PC-3 (cell line): ENCODE measurements at regions not wholly inside any gene's neighbourhood (a gene's known extent, or its start where the extent isn't known, plus 50 kb on each side); places are given as distances from the start of the nearest gene placed in this dataset.

Experiments
- ATAC-seq: fragments of 200-7000 bp; cut with Tn5 transposase; 2 replicates; pipeline ENCODE4 v1.9.1; 2020; ENCODE audit warnings: mild to moderate bottlenecking, moderate library complexity
- BruUV-seq: library from RNA; stranded (reverse); fragments of 400-500 nt; replicated peaks from 2 replicates; lab custom pipeline; 2021; lab: Mats Ljungman, UMichigan
- CTCF ChIA-PET: fragments of 300-600 bp; sonication (Branson Sonifier 250); formaldehyde crosslinking; loops from one replicate; lab custom pipeline; 2022; ENCODE audit warnings: antibody characterized with exemption; lab: Charles Lee
- POLR2A ChIA-PET: fragments of 300-600 bp; sonication (Branson Sonifier 250); formaldehyde crosslinking; loops from one replicate; lab custom pipeline; 2022; ENCODE audit warnings: antibody characterized with exemption; ENCODE audit not compliant: unreplicated experiment; lab: Charles Lee
- DNase-seq: peaks from one replicate; pipeline ENCODE4 v3.0.0-alpha.2; 2015
- H2AFZ ChIP-seq: fragments of 300-600 bp; sonication (generic); 2 replicates; pipeline ENCODE4 v1.6.0; 2016; ENCODE audit warnings: antibody characterized with exemption, low read length
- H3F3A ChIP-seq: fragments of 300-600 bp; sonication (generic); one replicate; pipeline ENCODE4 v1.6.0; 2017; ENCODE audit warnings: antibody characterized with exemption, low read length, control low read depth, mild to moderate bottlenecking; ENCODE audit not compliant: unreplicated experiment
- H3K27ac ChIP-seq: fragments of 300-600 bp; sonication (generic); 2 replicates; pipeline ENCODE4 v1.5.1; 2016; ENCODE audit warnings: mild to moderate bottlenecking, low read length
- H3K27me3 ChIP-seq: fragments of 300-600 bp; sonication (generic); 2 replicates; pipeline ENCODE4 v1.6.1; 2016; ENCODE audit warnings: low read length, mixed read lengths
- H3K36me3 ChIP-seq: fragments of 300-600 bp; sonication (generic); 2 replicates; pipeline ENCODE4 v1.6.1; 2016; ENCODE audit warnings: low read depth, mixed run types, low read length, mixed read lengths
- H3K4me1 ChIP-seq: fragments of 300-600 bp; sonication (generic); 2 replicates; pipeline ENCODE4 v1.5.1; 2016; ENCODE audit warnings: low read length; ENCODE audit not compliant: insufficient read depth
- H3K4me2 ChIP-seq: fragments of 300-600 bp; sonication (generic); 2 replicates; pipeline ENCODE4 v1.6.0; 2016; ENCODE audit warnings: low read length
- H3K4me3 ChIP-seq: fragments of 300-600 bp; sonication (generic); 2 replicates; pipeline ENCODE4 v1.5.1; 2016; ENCODE audit warnings: mild to moderate bottlenecking, low read length, mixed read lengths
- H3K79me2 ChIP-seq: fragments of 300-600 bp; sonication (generic); 2 replicates; pipeline ENCODE4 v1.6.1; 2017; ENCODE audit warnings: low read length, mixed read lengths
- H3K9ac ChIP-seq: fragments of 300-600 bp; sonication (generic); 2 replicates; pipeline ENCODE4 v1.6.0; 2016; ENCODE audit warnings: mild to moderate bottlenecking, low read length
- H3K9me2 ChIP-seq: fragments of 300-600 bp; sonication (generic); replicated peaks from 2 replicates; pipeline ENCODE4 v1.6.1; 2016; ENCODE audit warnings: mixed run types, low read length, mixed read lengths
- H3K9me3 ChIP-seq: fragments of 300-600 bp; sonication (generic); 2 replicates; pipeline ENCODE4 v1.6.1; 2016; ENCODE audit warnings: low read length, mixed read lengths
- H4K20me1 ChIP-seq: fragments of 300-600 bp; sonication (generic); 2 replicates; pipeline ENCODE4 v1.6.1; 2016; ENCODE audit warnings: low read length, mixed read lengths
- CTCF ChIP-seq: fragments of 300-600 bp; sonication (generic); conservative IDR thresholded peaks from 2 replicates; pipeline ENCODE4 v1.5.1; 2017; ENCODE audit warnings: antibody characterized with exemption, low read depth, mild to moderate bottlenecking, low read length
- EZH2 ChIP-seq: fragments of 300-600 bp; sonication (generic); IDR thresholded peaks from one replicate; pipeline ENCODE4 v1.6.1; 2017; ENCODE audit warnings: antibody characterized with exemption, mild to moderate bottlenecking, low read length; ENCODE audit not compliant: unreplicated experiment
- EZH2phosphoT487 ChIP-seq: fragments of 300-600 bp; sonication (generic); IDR thresholded peaks from 2 replicates; pipeline ENCODE4 v1.6.1; 2018; ENCODE audit warnings: mild to moderate bottlenecking, antibody characterized with exemption, low read length, borderline replicate concordance
- intact Hi-C: fragments of 100-400 bp; cut with micrococcal nuclease; formaldehyde crosslinking; loops from 2 replicates; pipeline ENCODE4 v1.9.0; 2023

- H3K79me2 ChIP-seq: no peaks in the 10 kb centered on the region
- no peak for TF ChIP-seq EZH2
- no peak for TF ChIP-seq EZH2phosphoT487
- no peak for TF ChIP-seq CTCF
- no peaks in the 10 kb centered on the region for H3F3A ChIP-seq
- POLR2A ChIA-PET: no interaction called here
- no peak overlapping the region for H3K9ac ChIP-seq
- ATAC-seq (no peak), DNase-seq (no peak)
- H3K4me1 ChIP-seq: 0 out of 2 replicates have a peak, but pooled peaks cover 4% of the 10 kb centered on the region
- H3K9me3 ChIP-seq: no peaks in the 10 kb centered on the region
- H3K4me3 ChIP-seq: no peak overlapping the region
- CTCF ChIA-PET: no interaction called here
- BruUV-seq: no TSS peak
- no peak overlapping the region for H3K4me2 ChIP-seq
- no peak overlapping the region for H3K27ac ChIP-seq
- no peaks in the 10 kb centered on the region for H3K9me2 ChIP-seq
- no peaks in the 10 kb centered on the region for H3K36me3 ChIP-seq
- H2AFZ ChIP-seq: no peak overlapping the region
- H4K20me1 ChIP-seq: no peaks in the 10 kb centered on the region
- H3K27me3 ChIP-seq: no peaks in the 10 kb centered on the region
- intact Hi-C loops: no loop called here
These were observed 606.5 kb upstream of the NOX3 start for GRCh38 chr6:156062091-156062563.

- Histone ChIP-seq H3K36me3 (no peaks in the 10 kb centered on the region), H3K4me2 (no peak overlapping the region), H3K4me3 (no peak overlapping the region), H2AFZ (no peak overlapping the region), H4K20me1 (no peaks in the 10 kb centered on the region), H3K27ac (no peak overlapping the region), H3K9me3 (no peaks in the 10 kb centered on the region), H3K27me3 (no peaks in the 10 kb centered on the region), H3K9ac (no peak overlapping the region), H3F3A (no peaks in the 10 kb centered on the region), H3K9me2 (no peaks in the 10 kb centered on the region), H3K79me2 (no peaks in the 10 kb centered on the region), H3K4me1 (0 out of 2 replicates have a peak, but pooled peaks cover 4% of the 10 kb centered on the region)
- intact Hi-C loops: no loop called here
- CTCF ChIA-PET: no interaction called here
- no peak for DNase-seq
- POLR2A ChIA-PET: no interaction called here
- ATAC-seq: no peak
- BruUV-seq: no TSS peak
- TF ChIP-seq EZH2phosphoT487: no peak
- no peak for TF ChIP-seq EZH2
- TF ChIP-seq CTCF: no peak
These were observed 605.8 kb upstream of the NOX3 start for GRCh38 chr6:156061465-156061864.

- ATAC-seq: no peak
- Histone ChIP-seq H4K20me1 (no peaks in the 10 kb centered on the region), H3F3A (no peaks in the 10 kb centered on the region), H3K9me3 (no peaks in the 10 kb centered on the region), H2AFZ (no peak overlapping the region), H3K27ac (no peak overlapping the region), H3K36me3 (no peaks in the 10 kb centered on the region), H3K4me1 (no peaks in the 10 kb centered on the region), H3K79me2 (no peaks in the 10 kb centered on the region), H3K27me3 (no peaks in the 10 kb centered on the region), H3K4me2 (no peak overlapping the region), H3K9ac (no peak overlapping the region), H3K9me2 (no peaks in the 10 kb centered on the region), H3K4me3 (no peak overlapping the region)
- no peak for DNase-seq
- BruUV-seq: no TSS peak
- intact Hi-C loops: no loop called here
- CTCF ChIA-PET: no interaction called here
- no peak for TF ChIP-seq CTCF
- TF ChIP-seq EZH2phosphoT487: no peak
- no peak for TF ChIP-seq EZH2
- POLR2A ChIA-PET: no interaction called here
These were observed 604.4 kb upstream of the NOX3 start for GRCh38 chr6:156060013-156060412.
